GM12878 (cell line): ENCODE measurements at regions not wholly inside any gene's neighbourhood (a gene's known extent, or its start where the extent isn't known, plus 50 kb on each side); places are given as distances from the start of the nearest gene placed in this dataset.

Experiments used
- ATAC-seq: fragments of 200-7000 bp; cut with Tn5 transposase; 3 replicates; pipeline ENCODE4 v1.9.1; 2020; ENCODE audit warnings: mild to moderate bottlenecking, moderate library complexity
- BruUV-seq: library from RNA; stranded (reverse); fragments of 400-500 nt; replicated peaks from 2 replicates; lab custom pipeline; 2021; lab: Mats Ljungman, UMichigan
- CTCF ChIA-PET: fragments of 300-600 bp; sonication (Branson Sonifier 250); formaldehyde crosslinking; extraction: SDS; loops from one replicate; lab custom pipeline; 2021; ENCODE audit warnings: inconsistent platforms; lab: Yijun Ruan, JAX
- POLR2A ChIA-PET: fragments of 350-600 bp; formaldehyde crosslinking; extraction: SDS; loops from one replicate; lab custom pipeline; 2021; ENCODE audit warnings: inconsistent platforms; lab: Charles Lee
- RAD21 ChIA-PET: fragments of 300-600 bp; sonication (Branson Sonifier 250); formaldehyde crosslinking; loops from one replicate; lab custom pipeline; 2023; ENCODE audit warnings: antibody characterized with exemption; ENCODE audit not compliant: unreplicated experiment; lab: Charles Lee
- SMC1A ChIA-PET: fragments of 300-600 bp; sonication (Branson Sonifier 250); formaldehyde crosslinking; loops from one replicate; lab custom pipeline; 2023; ENCODE audit not compliant: unreplicated experiment, uncharacterized antibody; lab: Charles Lee
- DNase-seq: peaks from one replicate; pipeline ENCODE4 v3.0.0-alpha.2; 2011; ENCODE audit warnings: low read depth, low spot score
- FAIRE-seq: peaks from 3 replicates; lab custom pipeline; 2011; peaks lifted over from hg19 to GRCh38; lab: Jason Lieb, UNC
- H2AFZ ChIP-seq: 2 replicates; pipeline ENCODE4 v1.6.0; 2011; ENCODE audit warnings: low read depth, low read length, control low read depth; ENCODE audit not compliant: control insufficient read depth
- H3K27ac ChIP-seq: 2 replicates; pipeline ENCODE4 v1.5.1; 2011; ENCODE audit warnings: control low read depth; ENCODE audit not compliant: control insufficient read depth, insufficient read depth
- H3K27me3 ChIP-seq, 2 experiments: replicated peaks in 1 of 2; 2 replicates each; pipeline versions ENCODE4 v1.6.0 to v1.6.1; 2011; ENCODE audit warnings: low read length in 1 of 2; ENCODE audit not compliant: control insufficient read depth in 2 of 2, insufficient read depth in 2 of 2
- H3K36me3 ChIP-seq, 2 experiments: 2 replicates each; pipeline ENCODE4 v1.5.1; 2011; ENCODE audit warnings: low read length in 1 of 2; ENCODE audit not compliant: control insufficient read depth in 2 of 2, insufficient read depth in 2 of 2
- H3K4me1 ChIP-seq: 2 replicates; pipeline ENCODE4 v1.6.1; 2011; ENCODE audit warnings: mild to moderate bottlenecking, low read length, moderate library complexity, mixed read lengths; ENCODE audit not compliant: control insufficient read depth, insufficient read depth
- H3K4me2 ChIP-seq: 2 replicates; pipeline ENCODE4 v1.6.0; 2011; ENCODE audit warnings: control low read depth; ENCODE audit not compliant: control insufficient read depth, insufficient read depth
- H3K4me3 ChIP-seq: fragments of 200-600 bp; sonication (generic); 2 replicates; pipeline ENCODE4 v1.5.1; 2016
- H3K79me2 ChIP-seq: 2 replicates; pipeline ENCODE4 v1.6.0; 2011; ENCODE audit warnings: low read length; ENCODE audit not compliant: control insufficient read depth, insufficient read depth
- H3K9ac ChIP-seq: 2 replicates; pipeline ENCODE4 v1.8.0; 2011; ENCODE audit warnings: low read length, control low read depth, mixed read lengths; ENCODE audit not compliant: control insufficient read depth, insufficient read depth
- H3K9me3 ChIP-seq: replicated peaks from 3 replicates; pipeline ENCODE4 v1.5.1; 2011; ENCODE audit warnings: mild to moderate bottlenecking, low read length; ENCODE audit not compliant: control insufficient read depth, insufficient read depth
- H4K20me1 ChIP-seq: 2 replicates; pipeline ENCODE4 v1.6.0; 2011; ENCODE audit not compliant: control insufficient read depth, insufficient read depth
- ASH2L ChIP-seq: fragments of 300-600, 200-600 bp; sonication (generic); IDR thresholded peaks from 2 replicates; pipeline ENCODE4 v1.6.1; 2017; ENCODE audit warnings: low read depth, mild to moderate bottlenecking, borderline replicate concordance
- E4F1 ChIP-seq: fragments of 450-650 bp; IDR thresholded peaks from 2 replicates; pipeline ENCODE4 v1.6.1; 2018; ENCODE audit warnings: borderline replicate concordance, mild to moderate bottlenecking; ENCODE audit not compliant: partially characterized antibody
- FOXK2 ChIP-seq: fragments of 450-650 bp; IDR thresholded peaks from 2 replicates; pipeline ENCODE4 v1.6.1; 2017; ENCODE audit warnings: mild to moderate bottlenecking, moderate library complexity
- HCFC1 ChIP-seq: fragments of 150-350 bp; IDR thresholded peaks from 2 replicates; pipeline ENCODE4 v1.6.1; 2014; ENCODE audit warnings: low read length
- JUNB ChIP-seq: IDR thresholded peaks from 2 replicates; pipeline ENCODE4 v1.6.1; 2016; ENCODE audit warnings: antibody characterized with exemption, mild to moderate bottlenecking
- PAX8 ChIP-seq: fragments of 450-650 bp; IDR thresholded peaks from 2 replicates; pipeline ENCODE4 v1.6.1; 2017; ENCODE audit warnings: mild to moderate bottlenecking, moderate library complexity
- SMAD5 ChIP-seq: IDR thresholded peaks from 2 replicates; pipeline ENCODE4 v1.6.1; 2016; ENCODE audit warnings: antibody characterized with exemption, low read depth
- ZNF217 ChIP-seq: fragments of 450-650 bp; IDR thresholded peaks from 2 replicates; pipeline ENCODE4 v1.6.1; 2017; ENCODE audit warnings: antibody characterized with exemption, mild to moderate bottlenecking
- ZSCAN29 ChIP-seq: fragments of 450-650 bp; IDR thresholded peaks from 2 replicates; pipeline ENCODE4 v1.6.1; 2017; ENCODE audit warnings: mild to moderate bottlenecking, moderate library complexity
- WGBS: methylation state at CpG from one replicate; pipeline ENCODE4 v1.1.6; 2016; ENCODE audit warnings: low lambda C conversion rate; ENCODE audit not compliant: insufficient replicate concordance, insufficient coverage; ENCODE audit errors: missing lambda C conversion rate; 5-methylcytosine and 5-hydroxymethylcytosine counted together
- in situ Hi-C: fragments of 300-500 bp; cut with MboI; formaldehyde crosslinking; loops from 9 replicates; pipeline ENCODE4 v1.14.3; 2018; ENCODE audit warnings: mixed read lengths
- intact Hi-C: fragments of 100-400 bp; cut with micrococcal nuclease; formaldehyde crosslinking; loops from one replicate; pipeline ENCODE4 v1.14.2; 2022; ENCODE audit not compliant: unreplicated experiment
- TF ChIP-seq, protein P1 (sequence below): fragments of 450-650 bp; IDR thresholded peaks from 2 replicates; pipeline ENCODE4 v1.6.1; 2017; ENCODE audit warnings: antibody characterized with exemption, mild to moderate bottlenecking, moderate library complexity

DNA sequence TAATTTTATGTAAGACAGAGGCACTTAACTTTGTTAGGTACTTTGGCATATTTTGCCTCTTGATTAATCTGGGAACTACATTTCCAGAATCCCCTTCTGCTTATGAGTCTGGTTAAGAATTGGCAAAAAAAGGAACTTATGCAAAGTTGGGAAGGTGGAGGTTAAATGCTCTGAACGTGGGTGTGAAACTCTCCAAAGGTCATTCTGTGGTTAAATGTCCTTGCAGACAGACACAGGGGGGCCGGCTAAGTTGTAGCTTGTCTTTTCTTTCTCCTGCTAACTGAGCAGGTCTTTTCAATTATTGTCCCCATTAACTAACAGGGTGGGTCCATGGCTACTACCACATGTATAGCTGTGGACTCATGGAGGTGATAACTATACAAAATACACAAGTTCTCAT lies 248.6 kb upstream of the NOVA1 start:
- ChIA-PET RAD21 (no interaction called here), POLR2A (no interaction called here), CTCF (no interaction called here), SMC1A (no interaction called here)
- no peaks in the 10 kb centered on the region for H3K4me1 ChIP-seq
- H3K4me3 ChIP-seq = no peak overlapping the region
- FAIRE-seq (no peak), DNase-seq (no peak), ATAC-seq (no peak)
- BruUV-seq = no TSS peak
- 21% methylated on average over 2 of the region's 2 CpGs for WGBS
- H3K9ac ChIP-seq = no peak overlapping the region
- in situ Hi-C loops = no loop called here
- TF ChIP-seq ASH2L (no peak), JUNB (no peak), E4F1 (no peak), HCFC1 (no peak), SMAD5 (no peak), ZNF217 (no peak), ZSCAN29 (no peak), PAX8 (no peak), FOXK2 (no peak)
- TF ChIP-seq, protein P1, sequence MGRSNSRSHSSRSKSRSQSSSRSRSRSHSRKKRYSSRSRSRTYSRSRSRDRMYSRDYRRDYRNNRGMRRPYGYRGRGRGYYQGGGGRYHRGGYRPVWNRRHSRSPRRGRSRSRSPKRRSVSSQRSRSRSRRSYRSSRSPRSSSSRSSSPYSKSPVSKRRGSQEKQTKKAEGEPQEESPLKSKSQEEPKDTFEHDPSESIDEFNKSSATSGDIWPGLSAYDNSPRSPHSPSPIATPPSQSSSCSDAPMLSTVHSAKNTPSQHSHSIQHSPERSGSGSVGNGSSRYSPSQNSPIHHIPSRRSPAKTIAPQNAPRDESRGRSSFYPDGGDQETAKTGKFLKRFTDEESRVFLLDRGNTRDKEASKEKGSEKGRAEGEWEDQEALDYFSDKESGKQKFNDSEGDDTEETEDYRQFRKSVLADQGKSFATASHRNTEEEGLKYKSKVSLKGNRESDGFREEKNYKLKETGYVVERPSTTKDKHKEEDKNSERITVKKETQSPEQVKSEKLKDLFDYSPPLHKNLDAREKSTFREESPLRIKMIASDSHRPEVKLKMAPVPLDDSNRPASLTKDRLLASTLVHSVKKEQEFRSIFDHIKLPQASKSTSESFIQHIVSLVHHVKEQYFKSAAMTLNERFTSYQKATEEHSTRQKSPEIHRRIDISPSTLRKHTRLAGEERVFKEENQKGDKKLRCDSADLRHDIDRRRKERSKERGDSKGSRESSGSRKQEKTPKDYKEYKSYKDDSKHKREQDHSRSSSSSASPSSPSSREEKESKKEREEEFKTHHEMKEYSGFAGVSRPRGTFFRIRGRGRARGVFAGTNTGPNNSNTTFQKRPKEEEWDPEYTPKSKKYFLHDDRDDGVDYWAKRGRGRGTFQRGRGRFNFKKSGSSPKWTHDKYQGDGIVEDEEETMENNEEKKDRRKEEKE = no peak
- no peaks in the 10 kb centered on the region for H4K20me1 ChIP-seq
- no peak overlapping the region for H2AFZ ChIP-seq
- H3K27ac ChIP-seq = no peak overlapping the region
- no peaks in the 10 kb centered on the region for H3K36me3 ChIP-seq
- no peaks in the 10 kb centered on the region for H3K79me2 ChIP-seq
- intact Hi-C loops = no loop called here
- no peaks in the 10 kb centered on the region for H3K9me3 ChIP-seq
- H3K4me2 ChIP-seq = no peak overlapping the region
- no peaks in the 10 kb centered on the region for H3K27me3 ChIP-seq
